Thyroid gland (tissue), 4 donors: ENCODE measurements at regions not wholly inside any gene's neighbourhood (a gene's known extent, or its start where the extent isn't known, plus 50 kb on each side); places are given as distances from the start of the nearest gene placed in this dataset.

ENCODE experiments used
- CTCF ChIP-seq, 6 experiments: fragments of 200-600 bp in 3 of 6; fragments of 450-650 bp in 3 of 6; sonication (generic) in 3 of 6; IDR thresholded peaks; one replicate each; pipeline ENCODE4 v1.5.1; 2016 to 2019; ENCODE audit warnings: antibody characterized with exemption in 6 of 6, mild to moderate bottlenecking in 2 of 6, inconsistent platforms in 1 of 6, moderate library complexity in 1 of 6
- POLR2A ChIP-seq, 2 donors: fragments of 450-650 bp; IDR thresholded peaks; one replicate each; pipeline ENCODE4 v1.6.1; 2017; ENCODE audit warnings: antibody characterized with exemption in 2 of 2, mild to moderate bottlenecking in 2 of 2, moderate library complexity in 1 of 2

- no peak for TF ChIP-seq CTCF (IDR thresholded peaks at IDR 0.05)
- no peak for TF ChIP-seq POLR2A (IDR thresholded peaks at IDR 0.05)
These were observed 97.1 kb downstream of the ACKR3 start for GRCh38 chr2:236666646-236667204.
